Pons (tissue), 1 donor: ENCODE measurements at regions not wholly inside any gene's neighbourhood (a gene's known extent, or its start where the extent isn't known, plus 50 kb on each side); places are given as distances from the start of the nearest gene placed in this dataset.

Experiments
- DNase-seq: peaks from one replicate; pipeline ENCODE4 v3.0.0-alpha.2; 2016; ENCODE audit warnings: low spot score

GRCh38 chr18:70666936-70667335 lies 378.1 kb downstream of the SOCS6 start:
- DNase-seq, result no peak

- DNase-seq, result no peak
Observed at GRCh38 chr18:70663141-70663540, 374.3 kb downstream of the SOCS6 start.

- no peak for DNase-seq
Observed at GRCh38 chr18:70662588-70662987, 373.7 kb downstream of the SOCS6 start.

GRCh38 chr18:70659036-70659925 lies 370.4 kb downstream of the SOCS6 start:
- no peak for DNase-seq

GRCh38 chr18:70653671-70654070 lies 364.8 kb downstream of the SOCS6 start:
- DNase-seq, result no peak

- DNase-seq, result no peak
Observed at GRCh38 chr18:70650878-70651277, 362.0 kb downstream of the SOCS6 start.

GRCh38 chr18:70649683-70650082 lies 360.8 kb downstream of the SOCS6 start:
- DNase-seq, result no peak

GRCh38 chr18:70645971-70646370 lies 357.1 kb downstream of the SOCS6 start:
- DNase-seq, result no peak

GRCh38 chr18:70643812-70644211 lies 355.0 kb downstream of the SOCS6 start:
- no peak for DNase-seq

- DNase-seq, result no peak
Observed at GRCh38 chr18:70641156-70641775, 352.4 kb downstream of the SOCS6 start.

- no peak for DNase-seq
Observed at GRCh38 chr18:70640336-70640887, 351.6 kb downstream of the SOCS6 start.

- DNase-seq, result no peak
Observed at GRCh38 chr18:70636991-70637390, 348.1 kb downstream of the SOCS6 start.

- DNase-seq, result no peak
Observed at GRCh38 chr18:70634576-70635147, 345.8 kb downstream of the SOCS6 start.

GRCh38 chr18:70627182-70627802 lies 338.4 kb downstream of the SOCS6 start:
- DNase-seq, result no peak

GRCh38 chr18:70622622-70623419 lies 334.0 kb downstream of the SOCS6 start:
- no peak for DNase-seq

- DNase-seq, result no peak
Observed at GRCh38 chr18:70621710-70622109, 332.9 kb downstream of the SOCS6 start.

GRCh38 chr18:70620837-70621612 lies 332.2 kb downstream of the SOCS6 start:
- no peak for DNase-seq

GRCh38 chr18:70617020-70617763 lies 328.3 kb downstream of the SOCS6 start:
- DNase-seq, result no peak

GRCh38 chr18:70600225-70600925 lies 311.5 kb downstream of the SOCS6 start:
- DNase-seq, result no peak
